Suprapubic skin (tissue), 4 donors: ENCODE measurements at regions not wholly inside any gene's neighbourhood (a gene's known extent, or its start where the extent isn't known, plus 50 kb on each side); places are given as distances from the start of the nearest gene placed in this dataset.

Experiments used
- DNase-seq, 2 donors: peaks; one replicate each; pipeline ENCODE4 v3.0.0-alpha.2; 2019; ENCODE audit warnings: low spot score in 2 of 2
- H3K27ac ChIP-seq: fragments of 200-600 bp; sonication (generic); one replicate; pipeline ENCODE4 v1.5.1; 2019
- H3K27me3 ChIP-seq: fragments of 200-600 bp; sonication (generic); one replicate; pipeline ENCODE4 v1.5.1; 2019
- H3K36me3 ChIP-seq: fragments of 200-600 bp; sonication (generic); one replicate; pipeline ENCODE4 v1.5.1; 2019
- H3K4me1 ChIP-seq: fragments of 200-600 bp; sonication (generic); one replicate; pipeline ENCODE4 v1.5.1; 2019
- H3K4me3 ChIP-seq: fragments of 200-600 bp; sonication (generic); one replicate; pipeline ENCODE4 v1.5.1; 2019; ENCODE audit warnings: mild to moderate bottlenecking
- H3K9me3 ChIP-seq: fragments of 200-600 bp; sonication (generic); one replicate; pipeline ENCODE4 v1.5.1; 2019
- EP300 ChIP-seq: sonication (generic); formaldehyde crosslinking; IDR thresholded peaks from one replicate; pipeline ENCODE4 v1.6.1; 2017; ENCODE audit warnings: antibody characterized with exemption
- POLR2A ChIP-seq, 2 donors: fragments of 450-650 bp; IDR thresholded peaks; one replicate each; pipeline ENCODE4 v1.6.1; 2017; ENCODE audit warnings: antibody characterized with exemption in 2 of 2, mild to moderate bottlenecking in 2 of 2, moderate library complexity in 2 of 2
- POLR2AphosphoS5 ChIP-seq, 3 donors: sonication (generic); formaldehyde crosslinking; IDR thresholded peaks; one replicate each; pipeline ENCODE4 v1.6.1; 2017; ENCODE audit warnings: antibody characterized with exemption in 3 of 3
- WGBS: methylation state at CpG from one replicate; pipeline ENCODE4 v1.1.5; 2018; 5-methylcytosine and 5-hydroxymethylcytosine counted together
- TF ChIP-seq, protein P1 (sequence below), 2 donors: fragments of 200-600 bp in 1 of 2; fragments of 450-650 bp in 1 of 2; sonication (generic) in 1 of 2; IDR thresholded peaks; one replicate each; pipeline ENCODE4 v1.5.1; 2016 to 2019; ENCODE audit warnings: antibody characterized with exemption in 2 of 2, mild to moderate bottlenecking in 1 of 2, moderate library complexity in 1 of 2

DNA sequence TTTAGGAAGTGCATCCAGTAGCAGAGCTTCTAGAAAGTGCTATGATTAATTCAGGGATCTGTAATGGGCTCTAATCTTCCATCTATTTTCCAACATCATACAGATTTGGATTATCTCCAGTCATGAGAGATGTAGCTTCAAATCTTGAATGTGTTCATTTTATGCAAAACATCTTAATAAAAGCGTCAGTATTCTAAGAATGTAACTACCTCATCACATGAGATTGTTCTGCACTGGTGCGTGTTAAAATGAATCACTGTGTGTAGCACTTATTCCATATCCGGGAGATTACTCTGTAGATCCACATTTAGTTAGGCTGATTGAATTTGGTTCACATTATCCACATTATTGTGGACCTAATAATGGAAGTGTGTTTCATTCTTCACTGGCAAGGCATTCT is 344.9 kb upstream of the CHRM2 start:
- no peak for TF ChIP-seq EP300
- no peak overlapping the region for H3K27ac ChIP-seq
- H3K9me3 ChIP-seq: peaks cover 11% of the 10 kb centered on the region
- H3K4me1 ChIP-seq: no peaks in the 10 kb centered on the region
- no peak for DNase-seq
- WGBS: 61% methylated on average over 3 of the region's 3 CpGs
- H3K27me3 ChIP-seq: no peaks in the 10 kb centered on the region
- no peaks in the 10 kb centered on the region for H3K36me3 ChIP-seq
- no peak overlapping the region for H3K4me3 ChIP-seq

GRCh38 chr7:136517971-136518370 is 350.5 kb upstream of the CHRM2 start:
- H3K36me3 ChIP-seq: no peaks in the 10 kb centered on the region
- no peak for DNase-seq
- no peak for TF ChIP-seq POLR2A (IDR thresholded peaks at IDR 0.05)
- TF ChIP-seq, protein P1, sequence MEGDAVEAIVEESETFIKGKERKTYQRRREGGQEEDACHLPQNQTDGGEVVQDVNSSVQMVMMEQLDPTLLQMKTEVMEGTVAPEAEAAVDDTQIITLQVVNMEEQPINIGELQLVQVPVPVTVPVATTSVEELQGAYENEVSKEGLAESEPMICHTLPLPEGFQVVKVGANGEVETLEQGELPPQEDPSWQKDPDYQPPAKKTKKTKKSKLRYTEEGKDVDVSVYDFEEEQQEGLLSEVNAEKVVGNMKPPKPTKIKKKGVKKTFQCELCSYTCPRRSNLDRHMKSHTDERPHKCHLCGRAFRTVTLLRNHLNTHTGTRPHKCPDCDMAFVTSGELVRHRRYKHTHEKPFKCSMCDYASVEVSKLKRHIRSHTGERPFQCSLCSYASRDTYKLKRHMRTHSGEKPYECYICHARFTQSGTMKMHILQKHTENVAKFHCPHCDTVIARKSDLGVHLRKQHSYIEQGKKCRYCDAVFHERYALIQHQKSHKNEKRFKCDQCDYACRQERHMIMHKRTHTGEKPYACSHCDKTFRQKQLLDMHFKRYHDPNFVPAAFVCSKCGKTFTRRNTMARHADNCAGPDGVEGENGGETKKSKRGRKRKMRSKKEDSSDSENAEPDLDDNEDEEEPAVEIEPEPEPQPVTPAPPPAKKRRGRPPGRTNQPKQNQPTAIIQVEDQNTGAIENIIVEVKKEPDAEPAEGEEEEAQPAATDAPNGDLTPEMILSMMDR (IDR thresholded peaks at IDR 0.05): no peak
- no peak for TF ChIP-seq POLR2AphosphoS5 (IDR thresholded peaks at IDR 0.05)
- no peak for TF ChIP-seq EP300
- H3K4me3 ChIP-seq: no peak overlapping the region
- H3K9me3 ChIP-seq: no peaks in the 10 kb centered on the region
- no peaks in the 10 kb centered on the region for H3K27me3 ChIP-seq
- H3K27ac ChIP-seq: no peak overlapping the region
- WGBS: 59% methylated on average over 1 of the region's 1 CpG
- no peaks in the 10 kb centered on the region for H3K4me1 ChIP-seq

DNA sequence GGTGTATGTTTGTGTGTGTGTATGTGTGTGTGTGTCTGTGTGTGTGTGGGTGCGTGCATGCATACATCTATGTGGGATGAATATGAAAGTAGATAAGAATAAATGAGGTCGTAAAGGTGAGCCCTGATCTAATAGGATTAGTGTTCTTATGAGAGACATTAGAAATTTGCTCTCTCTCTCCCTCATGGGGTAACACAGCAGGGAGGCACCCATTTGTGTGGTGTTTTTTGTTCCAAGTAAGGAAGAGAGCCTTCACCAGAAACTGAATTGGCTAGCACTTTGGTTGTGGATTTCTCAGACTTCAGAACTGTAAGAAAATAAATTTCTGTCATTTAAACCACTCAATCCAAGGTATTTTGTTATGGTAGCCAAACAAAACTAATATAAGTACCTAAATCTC is 353.7 kb upstream of the CHRM2 start:
- 90% methylated on average over 2 of the region's 2 CpGs for WGBS

GRCh38 chr7:136513744-136514143 is 354.7 kb upstream of the CHRM2 start:
- 88% methylated on average over 2 of the region's 2 CpGs for WGBS
- TF ChIP-seq EP300: no peak
- TF ChIP-seq, protein P1 (IDR thresholded peaks at IDR 0.05): no peak
- no peak for TF ChIP-seq POLR2AphosphoS5 (IDR thresholded peaks at IDR 0.05)
- TF ChIP-seq POLR2A (IDR thresholded peaks at IDR 0.05): no peak
- Histone ChIP-seq H3K4me1 (no peaks in the 10 kb centered on the region), H3K36me3 (no peaks in the 10 kb centered on the region), H3K27me3 (no peaks in the 10 kb centered on the region), H3K27ac (no peak overlapping the region), H3K4me3 (no peak overlapping the region), H3K9me3 (peaks cover 7% of the 10 kb centered on the region)
- no peak for DNase-seq

More for the DNA sequence above, 353.7 kb upstream of the CHRM2 start:
- H3K4me3 ChIP-seq: no peak overlapping the region
- DNase-seq: no peak
- TF ChIP-seq POLR2A (IDR thresholded peaks at IDR 0.05): no peak
- TF ChIP-seq, protein P1 (IDR thresholded peaks at IDR 0.05): no peak
- no peak for TF ChIP-seq EP300
- no peak for TF ChIP-seq POLR2AphosphoS5 (IDR thresholded peaks at IDR 0.05)
- H3K9me3 ChIP-seq: peaks cover 4% of the 10 kb centered on the region
- H3K4me1 ChIP-seq: no peaks in the 10 kb centered on the region
- H3K36me3 ChIP-seq: no peaks in the 10 kb centered on the region
- no peaks in the 10 kb centered on the region for H3K27me3 ChIP-seq
- no peak overlapping the region for H3K27ac ChIP-seq

- Histone ChIP-seq H3K36me3 (no peaks in the 10 kb centered on the region), H3K27ac (no peak overlapping the region), H3K4me3 (no peak overlapping the region), H3K27me3 (no peaks in the 10 kb centered on the region), H3K4me1 (no peaks in the 10 kb centered on the region), H3K9me3 (peaks cover 7% of the 10 kb centered on the region)
- TF ChIP-seq POLR2A (IDR thresholded peaks at IDR 0.05): no peak
- no peak for TF ChIP-seq POLR2AphosphoS5 (IDR thresholded peaks at IDR 0.05)
- no peak for TF ChIP-seq EP300
- TF ChIP-seq, protein P1 (IDR thresholded peaks at IDR 0.05): no peak
- no peak for DNase-seq
- 67% methylated on average over 3 of the region's 3 CpGs for whole genome bisulfite sequencing
These were observed 359.0 kb upstream of the CHRM2 start for GRCh38 chr7:136509466-136509865.

DNA sequence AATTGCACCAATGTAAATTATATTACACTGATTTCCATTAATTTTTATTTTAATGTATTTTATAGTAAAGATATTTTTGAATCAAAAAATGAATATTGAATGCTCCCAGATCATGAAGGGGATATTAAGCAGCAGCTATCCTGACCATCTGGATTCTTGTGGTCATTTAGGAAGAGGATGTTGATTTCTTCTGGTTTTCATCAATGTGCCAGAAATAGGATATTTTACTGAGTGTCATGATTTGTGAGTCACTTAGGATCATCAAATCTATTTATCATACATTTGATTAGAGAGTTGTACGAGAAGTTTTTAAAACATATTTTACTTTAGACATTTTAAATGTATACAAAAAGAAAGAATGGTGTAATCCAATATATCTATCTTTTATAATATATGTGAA is 366.3 kb upstream of the CHRM2 start:
- WGBS: 60% methylated on average over 1 of the region's 1 CpG
- no peaks in the 10 kb centered on the region for H3K4me1 ChIP-seq

More for the DNA sequence above, 366.3 kb upstream of the CHRM2 start:
- Histone ChIP-seq H3K9me3 (no peaks in the 10 kb centered on the region), H3K4me3 (no peak overlapping the region), H3K27ac (no peak overlapping the region), H3K27me3 (no peaks in the 10 kb centered on the region), H3K36me3 (no peaks in the 10 kb centered on the region)
- DNase-seq: no peak
- no peak for TF ChIP-seq EP300
- no peak for TF ChIP-seq POLR2AphosphoS5 (IDR thresholded peaks at IDR 0.05)
